ENCODE measurements at regions not wholly inside any gene's neighbourhood (a gene's known extent, or its start where the extent isn't known, plus 50 kb on each side); places are given as distances from the start of the nearest gene placed in this dataset.

- TF ChIP-seq EZH2 (IDR thresholded peaks at IDR 0.05; ENCODE audit: insufficient read depth, poor library complexity, severe bottlenecking) (no peak), EZH2phosphoT487 (IDR thresholded peaks at IDR 0.05; ENCODE audit: insufficient read depth, low read depth) (no peak)
Observed at GRCh38 chr13:50378509-50379044, 363.3 kb downstream of the KCNRG start.

Measured in GM23248 (cell line).